Skin of body (tissue), 1 donor: ENCODE measurements at regions not wholly inside any gene's neighbourhood (a gene's known extent, or its start where the extent isn't known, plus 50 kb on each side); places are given as distances from the start of the nearest gene placed in this dataset.
"Not testable (repeated sequence)": the region's sequence is repeated elsewhere in the genome, so short reads cannot be mapped to it uniquely, and the experiment has no call there.

Experiments used
- DNase-seq: peaks from one replicate; lab custom pipeline; 2025; lab: John Stamatoyannopoulos, UW

- no peak for DNase-seq
Observed at GRCh38 chr17:63290784-63291183, 155.3 kb downstream of the CYB561 start.

GRCh38 chr17:63291258-63291657 lies 154.8 kb downstream of the CYB561 start:
- DNase-seq, result no peak

GRCh38 chr17:63292421-63292820 lies 153.7 kb downstream of the CYB561 start:
- no peak for DNase-seq

GRCh38 chr17:63293323-63294075 lies 152.6 kb downstream of the CYB561 start:
- DNase-seq, result no peak

GRCh38 chr17:63294776-63295175 lies 151.3 kb downstream of the CYB561 start:
- DNase-seq, result peak; percentile 29

- DNase-seq, result no peak
Observed at GRCh38 chr17:63295288-63295687, 150.8 kb downstream of the CYB561 start.

GRCh38 chr17:63295839-63296590 lies 150.1 kb downstream of the CYB561 start:
- DNase-seq, result no peak

GRCh38 chr17:63298916-63299315 lies 147.2 kb downstream of the CYB561 start:
- DNase-seq, result not testable (repeated sequence)

GRCh38 chr17:63304704-63305261 lies 141.3 kb downstream of the CYB561 start:
- no peak for DNase-seq

- DNase-seq, result no peak
Observed at GRCh38 chr17:63305857-63306256, 140.2 kb downstream of the CYB561 start.

GRCh38 chr17:63306855-63307254 lies 139.3 kb downstream of the CYB561 start:
- DNase-seq, result no peak

- DNase-seq, result no peak
Observed at GRCh38 chr17:63308272-63308671, 137.8 kb downstream of the CYB561 start.

- DNase-seq, result no peak
Observed at GRCh38 chr17:63309021-63309420, 137.1 kb downstream of the CYB561 start.

- no peak for DNase-seq
Observed at GRCh38 chr17:63311416-63311937, 134.6 kb downstream of the CYB561 start.

- no peak for DNase-seq
Observed at GRCh38 chr17:63314761-63315160, 131.3 kb downstream of the CYB561 start.

- no peak for DNase-seq
Observed at GRCh38 chr17:63316100-63316499, 130.0 kb downstream of the CYB561 start.

GRCh38 chr17:63317166-63317840 lies 128.8 kb downstream of the CYB561 start:
- no peak for DNase-seq

- DNase-seq, result no peak
Observed at GRCh38 chr17:63325808-63326207, 120.3 kb downstream of the CYB561 start.

- DNase-seq, result no peak
Observed at GRCh38 chr17:63329876-63330275, 116.2 kb downstream of the CYB561 start.

- no peak for DNase-seq
Observed at GRCh38 chr17:63331301-63332061, 114.6 kb downstream of the CYB561 start.

- DNase-seq, result no peak
Observed at GRCh38 chr17:63332286-63332685, 113.8 kb downstream of the CYB561 start.
